ENCODE measurements at regions not wholly inside any gene's neighbourhood (a gene's known extent, or its start where the extent isn't known, plus 50 kb on each side); places are given as distances from the start of the nearest gene placed in this dataset.

- DNase-seq (no peak), ATAC-seq (no peak)
- Mint-ChIP-seq H3K4me3 (no peak overlapping the region), H3K36me3 (peaks cover 0 to 1% (median 0%) of the 10 kb centered on the region in 3 donors), H3K27ac (no peak overlapping the region), H3K27me3 (peaks cover 0 to 6% (median 0%) of the 10 kb centered on the region in 5 donors), H3K4me1 (peaks cover 0 to 3% (median 0%) of the 10 kb centered on the region in 4 donors), H3K9me3 (peaks cover 0 to 15% (median 7%) of the 10 kb centered on the region in 9 donors)
- POLR2A ChIA-PET = no interaction called here
Observed at GRCh38 chr9:120138955-120139354, 441.0 kb downstream of the CDK5RAP2 start.

GRCh38 chr9:120137186-120137840, 442.7 kb downstream of the CDK5RAP2 start:
- H3K27me3 Mint-ChIP-seq = peaks cover 0 to 6% (median 0%) of the 10 kb centered on the region in 5 donors
- ATAC-seq (no peak), DNase-seq (no peak)
- POLR2A ChIA-PET = no interaction called here
- H3K9me3 Mint-ChIP-seq = peaks cover 0 to 25% (median 12%) of the 10 kb centered on the region in 9 donors
- no peaks in the 10 kb centered on the region for H3K4me1 Mint-ChIP-seq
- H3K27ac Mint-ChIP-seq = no peak overlapping the region
- no peak overlapping the region for H3K4me3 Mint-ChIP-seq
- H3K36me3 Mint-ChIP-seq = peaks cover 0 to 8% (median 1%) of the 10 kb centered on the region in 3 donors

- POLR2A ChIA-PET = no interaction called here
- H3K27ac Mint-ChIP-seq = no peak overlapping the region
- H3K36me3 Mint-ChIP-seq = peaks cover 0 to 8% (median 1%) of the 10 kb centered on the region in 3 donors
- DNase-seq (no peak), ATAC-seq (no peak)
- H3K9me3 Mint-ChIP-seq = peaks cover 0 to 28% (median 12%) of the 10 kb centered on the region in 9 donors
- peaks cover 0 to 6% (median 1%) of the 10 kb centered on the region in 5 donors for H3K27me3 Mint-ChIP-seq
- no peaks in the 10 kb centered on the region for H3K4me1 Mint-ChIP-seq
- H3K4me3 Mint-ChIP-seq = no peak overlapping the region
Observed at GRCh38 chr9:120136696-120137095, 443.3 kb downstream of the CDK5RAP2 start.

- H3K9me3 Mint-ChIP-seq = peaks cover 0 to 9% (median 2%) of the 10 kb centered on the region in 9 donors
- H3K27ac Mint-ChIP-seq = no peak overlapping the region
- H3K4me1 Mint-ChIP-seq = no peaks in the 10 kb centered on the region
- DNase-seq (no peak), ATAC-seq (no peak)
- H3K4me3 Mint-ChIP-seq = no peak overlapping the region
- POLR2A ChIA-PET = no interaction called here
- H3K27me3 Mint-ChIP-seq = peaks cover 0 to 12% (median 0%) of the 10 kb centered on the region in 5 donors
- peaks cover 0 to 3% (median 0%) of the 10 kb centered on the region in 3 donors for H3K36me3 Mint-ChIP-seq
Observed at GRCh38 chr9:120117081-120117480, 462.9 kb downstream of the CDK5RAP2 start.

GRCh38 chr9:120110520-120110919, 469.4 kb downstream of the CDK5RAP2 start:
- ATAC-seq = no peak
- no peak overlapping the region for H3K27ac Mint-ChIP-seq
- H3K27me3 Mint-ChIP-seq = peaks cover 0 to 15% (median 5%) of the 10 kb centered on the region in 5 donors
- peaks cover 0 to 2% (median 0%) of the 10 kb centered on the region in 9 donors for H3K9me3 Mint-ChIP-seq
- POLR2A ChIA-PET = no interaction called here
- H3K36me3 Mint-ChIP-seq = no peaks in the 10 kb centered on the region
- H3K4me1 Mint-ChIP-seq = no peaks in the 10 kb centered on the region
- no peak for DNase-seq
- no peak overlapping the region for H3K4me3 Mint-ChIP-seq

- ATAC-seq (no peak), DNase-seq (no peak)
- peaks cover 0 to 2% (median 0%) of the 10 kb centered on the region in 9 donors for H3K9me3 Mint-ChIP-seq
- no peaks in the 10 kb centered on the region for H3K4me1 Mint-ChIP-seq
- POLR2A ChIA-PET = no interaction called here
- no peak overlapping the region for H3K4me3 Mint-ChIP-seq
- H3K27me3 Mint-ChIP-seq = peaks cover 0 to 15% (median 5%) of the 10 kb centered on the region in 5 donors
- no peaks in the 10 kb centered on the region for H3K36me3 Mint-ChIP-seq
- H3K27ac Mint-ChIP-seq = no peak overlapping the region
Observed at GRCh38 chr9:120109242-120109641, 470.7 kb downstream of the CDK5RAP2 start.

GRCh38 chr9:120107138-120107537, 472.8 kb downstream of the CDK5RAP2 start:
- H3K27ac Mint-ChIP-seq = no peak overlapping the region
- ATAC-seq = no peak
- H3K4me1 Mint-ChIP-seq = no peaks in the 10 kb centered on the region
- no peak for DNase-seq
- H3K36me3 Mint-ChIP-seq = no peaks in the 10 kb centered on the region
- peaks cover 0 to 2% (median 0%) of the 10 kb centered on the region in 9 donors for H3K9me3 Mint-ChIP-seq
- no peak overlapping the region for H3K4me3 Mint-ChIP-seq
- H3K27me3 Mint-ChIP-seq = peaks cover 3 to 25% (median 9%) of the 10 kb centered on the region in 5 donors
- POLR2A ChIA-PET = no interaction called here

GRCh38 chr9:120104771-120105170, 475.2 kb downstream of the CDK5RAP2 start:
- POLR2A ChIA-PET = no interaction called here
- ATAC-seq = no peak
- Mint-ChIP-seq H3K27me3 (peaks cover 4 to 30% (median 11%) of the 10 kb centered on the region in 5 donors), H3K27ac (no peak overlapping the region), H3K4me3 (no peak overlapping the region), H3K4me1 (no peaks in the 10 kb centered on the region), H3K36me3 (no peaks in the 10 kb centered on the region), H3K9me3 (peaks cover 0 to 3% (median 0%) of the 10 kb centered on the region in 9 donors)
- DNase-seq = no peak

- Mint-ChIP-seq H3K36me3 (no peaks in the 10 kb centered on the region), H3K27me3 (peaks cover 6 to 37% (median 14%) of the 10 kb centered on the region in 5 donors), H3K4me1 (no peaks in the 10 kb centered on the region), H3K9me3 (peaks cover 0 to 3% (median 0%) of the 10 kb centered on the region in 9 donors), H3K4me3 (no peak overlapping the region), H3K27ac (no peak overlapping the region)
- POLR2A ChIA-PET = no interaction called here
- ATAC-seq (no peak), DNase-seq (no peak)
Observed at GRCh38 chr9:120100595-120100994, 479.4 kb downstream of the CDK5RAP2 start.

GRCh38 chr9:120099065-120099464, 480.9 kb downstream of the CDK5RAP2 start:
- no peak overlapping the region for H3K27ac Mint-ChIP-seq
- DNase-seq (no peak), ATAC-seq (no peak)
- peaks cover 5 to 29% (median 9%) of the 10 kb centered on the region in 5 donors for H3K27me3 Mint-ChIP-seq
- no peaks in the 10 kb centered on the region for H3K4me1 Mint-ChIP-seq
- no peaks in the 10 kb centered on the region for H3K36me3 Mint-ChIP-seq
- peaks cover 0 to 6% (median 0%) of the 10 kb centered on the region in 9 donors for H3K9me3 Mint-ChIP-seq
- H3K4me3 Mint-ChIP-seq = no peak overlapping the region
- POLR2A ChIA-PET = no interaction called here

- DNase-seq (no peak), ATAC-seq (no peak)
- peaks cover 0 to 6% (median 0%) of the 10 kb centered on the region in 9 donors for H3K9me3 Mint-ChIP-seq
- H3K4me3 Mint-ChIP-seq = no peak overlapping the region
- POLR2A ChIA-PET = no interaction called here
- no peaks in the 10 kb centered on the region for H3K4me1 Mint-ChIP-seq
- H3K27ac Mint-ChIP-seq = no peak overlapping the region
- no peaks in the 10 kb centered on the region for H3K36me3 Mint-ChIP-seq
- H3K27me3 Mint-ChIP-seq = peaks cover 3 to 24% (median 6%) of the 10 kb centered on the region in 5 donors
Observed at GRCh38 chr9:120098584-120098983, 481.4 kb downstream of the CDK5RAP2 start.

GRCh38 chr9:120091206-120091605, 488.8 kb downstream of the CDK5RAP2 start:
- Mint-ChIP-seq H3K27ac (no peak overlapping the region), H3K27me3 (peaks cover 0 to 34% (median 4%) of the 10 kb centered on the region in 5 donors), H3K9me3 (peaks cover 0 to 16% (median 10%) of the 10 kb centered on the region in 9 donors), H3K4me3 (no peak overlapping the region), H3K4me1 (no peaks in the 10 kb centered on the region), H3K36me3 (peaks cover 0 to 5% (median 4%) of the 10 kb centered on the region in 3 donors)
- DNase-seq (no peak), ATAC-seq (no peak)
- POLR2A ChIA-PET = no interaction called here

- POLR2A ChIA-PET = no interaction called here
- Mint-ChIP-seq H3K4me3 (no peak overlapping the region), H3K27ac (no peak overlapping the region), H3K27me3 (peaks cover 2 to 36% (median 6%) of the 10 kb centered on the region in 5 donors), H3K4me1 (no peaks in the 10 kb centered on the region), H3K9me3 (peaks cover 0 to 31% (median 28%) of the 10 kb centered on the region in 9 donors), H3K36me3 (peaks cover 0 to 11% (median 3%) of the 10 kb centered on the region in 3 donors)
- DNase-seq (no peak), ATAC-seq (no peak)
Observed at GRCh38 chr9:120080849-120081248, 499.1 kb downstream of the CDK5RAP2 start.

- Mint-ChIP-seq H3K27me3 (peaks cover 5 to 46% (median 8%) of the 10 kb centered on the region in 5 donors), H3K4me3 (no peak overlapping the region), H3K4me1 (no peaks in the 10 kb centered on the region), H3K27ac (no peak overlapping the region), H3K36me3 (no peaks in the 10 kb centered on the region), H3K9me3 (peaks cover 0 to 13% (median 3%) of the 10 kb centered on the region in 9 donors)
- POLR2A ChIA-PET = no interaction called here
- ATAC-seq (no peak), DNase-seq (no peak)
Observed at GRCh38 chr9:120078112-120078511, 501.9 kb downstream of the CDK5RAP2 start.

All from naive thymus-derived CD8-positive, alpha-beta T cell (primary cell).